ENCODE measurements at regions not wholly inside any gene's neighbourhood (a gene's known extent, or its start where the extent isn't known, plus 50 kb on each side); places are given as distances from the start of the nearest gene placed in this dataset.

- no peaks in the 10 kb centered on the region for H3K27me3 ChIP-seq (ENCODE audit: control insufficient read depth, insufficient read depth, low read length)
- H3K9ac ChIP-seq (ENCODE audit: low read length in 3 of 3): no peak overlapping the region
- no peak overlapping the region for H3K4me3 ChIP-seq (ENCODE audit: low read length in 3 of 3)
- no peak for TF ChIP-seq CTCF (IDR thresholded peaks at IDR 0.05; ENCODE audit: borderline replicate concordance, extremely low read depth, insufficient read depth)
- FAIRE-seq (no peak), DNase-seq (peak in 2 of 5 donors; percentile 26 to 32)
- no peak overlapping the region for H3K27ac ChIP-seq (ENCODE audit: low read depth in 2 of 2, low read length in 2 of 2)
- no peaks in the 10 kb centered on the region for H3K4me1 ChIP-seq (ENCODE audit: control insufficient read depth in 2 of 3, insufficient read depth in 2 of 3, low read depth in 1 of 3, low read length in 3 of 3)
- intact Hi-C loops (cut with DNase I): no loop called here
- H3K9me3 ChIP-seq (ENCODE audit: control insufficient read depth in 2 of 3, insufficient read depth in 1 of 3, low read length in 3 of 3): peaks cover 0 to 12% (median 0%) of the 10 kb centered on the region in 3 donors
- H3K36me3 ChIP-seq (ENCODE audit: control insufficient read depth in 2 of 3, insufficient read depth in 3 of 3, low read length in 3 of 3): no peaks in the 10 kb centered on the region
Observed at GRCh38 chr5:10049858-10050455, 199.7 kb downstream of the ATPSCKMT start.

GRCh38 chr5:10046676-10047075 lies 203.0 kb downstream of the ATPSCKMT start:
- FAIRE-seq (no peak), DNase-seq (peak in 1 of 5 donors; percentile 25)
- Histone ChIP-seq H3K27me3 (ENCODE audit: control insufficient read depth, insufficient read depth, low read length) (no peaks in the 10 kb centered on the region), H3K4me1 (ENCODE audit: control insufficient read depth in 2 of 3, insufficient read depth in 2 of 3, low read depth in 1 of 3, low read length in 3 of 3) (no peaks in the 10 kb centered on the region), H3K27ac (ENCODE audit: low read depth in 2 of 2, low read length in 2 of 2) (no peak overlapping the region), H3K9me3 (ENCODE audit: control insufficient read depth in 2 of 3, insufficient read depth in 1 of 3, low read length in 3 of 3) (peaks cover 0 to 7% (median 0%) of the 10 kb centered on the region in 3 donors), H3K4me3 (ENCODE audit: low read length in 3 of 3) (no peak overlapping the region), H3K9ac (ENCODE audit: low read length in 3 of 3) (no peak overlapping the region), H3K36me3 (ENCODE audit: control insufficient read depth in 2 of 3, insufficient read depth in 3 of 3, low read length in 3 of 3) (no peaks in the 10 kb centered on the region)
- intact Hi-C loops (cut with DNase I): no loop called here
- TF ChIP-seq CTCF (IDR thresholded peaks at IDR 0.05; ENCODE audit: borderline replicate concordance, extremely low read depth, insufficient read depth): no peak

GRCh38 chr5:10045376-10045775 lies 204.3 kb downstream of the ATPSCKMT start:
- TF ChIP-seq CTCF (IDR thresholded peaks at IDR 0.05; ENCODE audit: borderline replicate concordance, extremely low read depth, insufficient read depth): no peak
- Histone ChIP-seq H3K4me3 (ENCODE audit: low read length in 3 of 3) (no peak overlapping the region), H3K9me3 (ENCODE audit: control insufficient read depth in 2 of 3, insufficient read depth in 1 of 3, low read length in 3 of 3) (no peaks in the 10 kb centered on the region), H3K4me1 (ENCODE audit: control insufficient read depth in 2 of 3, insufficient read depth in 2 of 3, low read depth in 1 of 3, low read length in 3 of 3) (no peaks in the 10 kb centered on the region), H3K36me3 (ENCODE audit: control insufficient read depth in 2 of 3, insufficient read depth in 3 of 3, low read length in 3 of 3) (no peaks in the 10 kb centered on the region), H3K27me3 (ENCODE audit: control insufficient read depth, insufficient read depth, low read length) (no peaks in the 10 kb centered on the region), H3K27ac (ENCODE audit: low read depth in 2 of 2, low read length in 2 of 2) (no peak overlapping the region), H3K9ac (ENCODE audit: low read length in 3 of 3) (no peak overlapping the region)
- FAIRE-seq: no peak
- no peak for DNase-seq
- intact Hi-C loops (cut with DNase I): no loop called here
